ENCODE measurements at regions not wholly inside any gene's neighbourhood (a gene's known extent, or its start where the extent isn't known, plus 50 kb on each side); places are given as distances from the start of the nearest gene placed in this dataset.
"Not testable (repeated sequence)": the region's sequence is repeated elsewhere in the genome, so short reads cannot be mapped to it uniquely, and the experiment has no call there.

DNA sequence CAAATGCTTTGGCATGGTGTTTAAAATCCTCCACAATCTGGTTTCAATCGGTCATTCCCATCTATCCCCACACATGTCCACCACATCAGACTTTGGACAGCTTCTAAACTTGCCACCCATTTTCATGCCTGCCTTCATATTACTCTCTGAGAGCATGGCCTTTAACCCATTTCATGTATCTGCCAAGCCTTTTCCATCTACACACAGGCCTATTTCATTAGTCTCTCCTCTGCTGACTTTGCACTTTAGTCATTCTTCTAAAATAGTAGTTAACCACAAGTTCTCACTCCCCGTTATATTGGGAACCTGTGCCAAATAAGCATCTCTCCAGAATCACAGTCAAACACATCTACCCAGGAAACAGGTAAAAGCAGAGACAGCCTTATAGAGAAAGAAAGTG is 142.2 kb downstream of the MZT1 start:
- no peak for DNase-seq

DNA sequence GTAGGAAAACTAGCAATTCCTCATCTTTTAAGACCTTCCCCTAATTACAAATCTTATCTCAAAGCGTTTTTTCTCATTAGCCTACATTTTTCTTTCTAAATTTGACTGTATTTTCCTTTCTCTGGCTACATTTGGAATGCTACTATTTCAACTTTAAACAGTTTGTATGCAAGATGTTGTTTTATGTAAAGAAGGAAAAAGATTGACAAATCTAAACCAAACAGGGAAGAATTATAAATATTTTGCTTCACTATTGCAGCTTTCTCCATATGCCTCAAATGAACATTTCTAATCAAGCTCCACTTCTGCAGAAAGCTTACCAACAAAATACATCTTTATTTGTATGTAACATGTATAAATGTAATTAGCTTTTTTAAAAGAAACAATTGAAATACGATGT is 156.2 kb downstream of the MZT1 start:
- DNase-seq = no peak

DNA sequence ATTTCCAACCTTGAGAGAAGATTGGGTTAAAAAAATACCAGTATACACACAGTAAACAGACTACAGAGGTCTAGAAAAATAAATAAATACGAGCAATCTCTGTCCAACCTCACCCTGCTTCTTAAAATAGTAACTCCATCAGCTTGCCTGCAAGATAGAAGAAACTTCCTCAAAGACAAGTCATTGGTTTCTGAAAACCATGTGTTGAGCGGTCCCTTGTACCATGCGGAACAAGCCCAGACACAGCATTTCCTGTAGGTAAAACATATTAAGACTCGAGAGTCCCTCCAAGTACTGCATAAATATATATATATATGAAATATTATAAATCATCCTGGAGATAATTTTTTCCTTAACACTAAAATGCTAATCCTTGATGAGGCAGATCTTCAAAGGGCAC is 157.4 kb downstream of the MZT1 start:
- DNase-seq = no peak

DNA sequence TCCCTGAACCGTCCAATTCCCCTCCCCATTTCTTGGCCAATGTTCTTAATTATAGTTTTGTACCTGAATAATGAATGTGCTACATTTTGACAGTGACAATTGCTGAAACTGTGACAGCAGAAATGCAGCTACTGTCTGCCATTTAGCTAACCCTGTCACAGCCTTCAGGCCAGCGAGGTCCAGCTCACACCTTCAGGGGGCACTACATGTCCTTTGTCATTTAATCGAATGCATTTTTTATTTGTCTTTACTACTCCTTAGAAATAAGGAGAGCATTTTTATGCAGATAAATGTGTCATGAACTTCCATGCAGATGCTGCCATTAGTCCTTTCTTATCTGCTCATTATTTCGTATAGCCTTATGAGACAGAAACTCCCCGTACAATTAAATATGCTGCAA is 159.9 kb downstream of the MZT1 start:
- no peak for DNase-seq

DNA sequence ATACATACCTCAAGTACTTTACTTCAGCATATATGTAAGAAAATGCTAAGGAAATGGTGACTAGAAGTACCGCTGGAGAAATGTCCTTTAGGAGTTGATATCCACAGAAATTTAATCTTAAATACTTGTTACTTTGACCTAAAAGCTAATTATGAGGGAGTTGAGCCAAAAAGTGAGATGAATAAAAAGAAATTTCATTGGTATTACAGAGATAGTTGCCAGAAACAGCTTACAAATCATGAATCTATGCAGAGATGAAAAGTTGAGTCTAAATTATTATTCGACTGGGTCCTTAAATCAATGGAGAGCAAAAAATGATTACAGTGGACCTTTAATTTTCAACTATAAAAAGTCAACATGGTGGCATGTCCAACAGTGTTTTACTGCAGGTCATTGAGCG is 160.9 kb downstream of the MZT1 start:
- DNase-seq = no peak

DNA sequence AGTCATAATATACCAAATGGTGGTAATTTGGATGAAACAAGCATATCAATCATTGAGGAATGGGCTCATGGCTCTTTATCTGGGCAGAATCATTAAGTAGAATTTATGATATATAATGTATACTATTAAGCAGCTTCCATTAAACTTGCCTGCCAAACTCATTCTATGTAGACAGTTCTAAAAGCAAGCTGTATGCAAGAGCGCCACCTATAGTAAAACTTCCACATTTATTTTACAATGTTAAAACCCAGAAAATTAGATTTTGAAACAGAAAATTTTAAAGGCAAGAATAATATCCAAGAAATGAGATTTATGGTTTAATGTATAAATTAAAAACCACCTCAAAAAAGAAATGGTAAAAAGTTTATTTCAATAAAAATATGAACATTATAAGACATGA is 161.5 kb downstream of the MZT1 start:
- DNase-seq = peak; percentile 24

DNA sequence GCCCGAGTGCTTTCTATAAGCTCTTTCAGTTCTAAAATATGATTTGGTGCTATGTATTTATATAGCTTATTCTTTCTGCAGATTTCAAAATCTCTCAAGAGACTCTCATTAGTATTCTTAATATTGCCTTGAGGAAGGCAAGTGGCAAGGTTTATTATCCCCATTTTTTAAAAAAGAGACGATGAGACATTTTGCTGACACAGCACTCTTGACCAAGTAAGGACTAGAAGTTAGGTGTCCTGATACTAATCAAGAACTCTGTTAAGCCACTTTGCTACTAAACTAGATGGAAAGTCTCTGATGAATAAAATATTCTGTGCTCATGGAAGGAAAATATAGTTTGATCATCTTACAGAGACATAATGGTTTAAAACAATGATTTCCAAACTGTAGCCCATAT is 164.7 kb downstream of the MZT1 start:
- no peak for DNase-seq

DNA sequence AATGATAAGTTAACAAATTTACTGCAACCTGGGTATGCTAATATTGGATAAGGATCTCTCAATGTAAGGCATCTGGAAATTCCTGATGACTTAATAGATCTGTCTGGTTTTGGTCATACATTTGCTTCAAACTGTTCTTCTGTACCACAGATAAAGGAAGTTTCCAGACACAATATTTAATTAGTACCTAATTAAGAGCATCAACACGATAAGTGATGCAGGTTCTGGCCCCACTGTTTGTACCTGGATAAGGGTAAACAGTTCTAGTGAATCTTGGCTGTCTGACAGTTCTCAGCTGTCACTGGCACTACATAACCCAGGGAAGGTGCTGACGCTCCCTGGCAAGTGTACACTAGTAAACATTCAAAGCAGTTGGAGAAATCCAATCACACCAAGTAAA is 165.6 kb downstream of the MZT1 start:
- no peak for DNase-seq

DNA sequence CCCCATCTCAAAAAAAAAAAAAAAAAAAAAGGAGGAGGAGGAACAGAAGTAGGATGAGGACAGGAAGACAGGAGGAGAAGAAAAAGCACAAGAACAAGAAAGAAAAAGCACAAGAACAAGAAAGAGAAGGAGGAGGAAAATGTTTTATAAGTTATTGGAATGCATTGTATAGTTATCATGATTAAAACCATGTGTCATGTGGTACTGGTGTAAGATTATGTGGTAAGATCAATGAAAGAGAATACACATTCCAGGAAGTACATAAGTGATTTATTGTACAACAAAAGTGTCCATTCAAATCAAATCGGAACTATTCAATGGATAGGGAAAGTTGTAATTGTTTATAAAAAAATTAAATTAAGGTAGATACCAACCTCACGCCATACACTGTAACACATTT is 167.7 kb downstream of the MZT1 start:
- no peak for DNase-seq

DNA sequence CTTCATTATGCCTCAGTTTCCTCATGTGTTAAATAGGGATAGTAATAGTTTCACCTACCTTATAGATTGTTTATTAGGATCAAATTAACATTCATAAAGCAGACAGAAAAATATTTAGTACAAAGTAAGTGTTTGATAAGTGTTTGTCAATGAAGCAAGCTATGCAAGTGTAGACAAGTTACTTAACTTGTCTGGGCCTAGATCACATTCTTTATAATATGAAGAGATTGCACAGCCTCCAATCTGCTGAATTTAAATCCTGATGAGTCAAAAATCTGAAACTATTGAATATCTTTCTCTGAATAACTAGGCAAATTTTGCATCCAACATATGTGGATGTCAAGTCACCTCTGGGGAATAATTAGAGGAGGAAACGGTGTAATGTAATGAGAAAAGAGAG is 170.5 kb downstream of the MZT1 start:
- no peak for DNase-seq

DNA sequence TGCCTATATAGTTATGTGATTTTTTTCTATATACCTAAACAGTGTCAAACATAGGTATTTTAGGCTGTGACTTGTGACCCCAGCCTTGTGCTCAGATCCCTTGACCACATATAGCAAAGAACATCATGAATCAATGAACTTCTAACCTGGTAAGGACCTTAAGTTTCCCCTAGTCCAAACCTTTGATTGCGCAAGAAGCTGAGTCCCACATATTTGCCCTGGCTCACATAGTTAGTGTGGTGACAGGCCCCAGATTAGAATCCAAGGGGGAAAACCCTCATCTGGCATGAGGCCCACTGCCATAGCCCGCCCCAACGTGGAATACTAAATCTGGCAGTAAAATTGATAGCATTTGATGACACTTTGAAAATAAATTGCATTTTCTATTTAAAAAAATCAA is 171.8 kb downstream of the MZT1 start:
- DNase-seq = no peak

DNA sequence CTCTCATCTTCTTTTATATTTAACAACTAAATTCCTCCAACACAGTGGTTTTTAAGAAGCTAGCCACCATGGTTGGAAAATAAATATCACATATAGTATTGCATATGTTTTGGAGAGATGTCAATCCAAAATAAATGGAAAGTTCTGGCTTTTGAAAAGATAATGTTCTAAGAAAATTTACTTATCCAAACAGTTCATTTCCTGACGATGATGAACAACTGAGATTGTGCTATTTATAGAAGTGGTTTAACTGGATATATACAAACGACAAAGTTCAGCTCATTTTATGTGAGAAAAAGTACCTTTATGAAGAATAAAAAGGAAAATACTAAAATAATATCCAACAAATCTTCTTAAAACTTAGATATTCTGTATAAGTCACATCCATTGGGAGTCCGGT is 174.7 kb downstream of the MZT1 start:
- DNase-seq = no peak

DNA sequence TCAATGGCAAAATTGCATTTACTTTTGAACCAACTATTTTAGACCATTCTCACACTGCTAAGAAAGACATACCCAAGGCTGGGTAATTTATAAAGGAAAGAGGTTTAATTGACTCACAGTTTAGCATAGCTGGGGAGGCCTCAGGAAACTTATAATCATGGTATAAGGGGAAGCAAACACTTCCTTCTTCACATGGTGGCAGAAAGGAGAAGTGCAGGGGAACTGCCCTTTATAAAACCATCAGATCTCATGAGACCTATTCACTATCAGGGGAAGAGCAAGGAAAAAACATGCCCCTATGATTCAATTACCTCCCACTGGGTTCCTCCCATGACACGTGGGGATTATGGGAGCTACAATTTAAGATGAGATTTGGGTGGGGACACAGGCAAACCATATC is 181.5 kb downstream of the MZT1 start:
- not testable (repeated sequence) for DNase-seq

DNA sequence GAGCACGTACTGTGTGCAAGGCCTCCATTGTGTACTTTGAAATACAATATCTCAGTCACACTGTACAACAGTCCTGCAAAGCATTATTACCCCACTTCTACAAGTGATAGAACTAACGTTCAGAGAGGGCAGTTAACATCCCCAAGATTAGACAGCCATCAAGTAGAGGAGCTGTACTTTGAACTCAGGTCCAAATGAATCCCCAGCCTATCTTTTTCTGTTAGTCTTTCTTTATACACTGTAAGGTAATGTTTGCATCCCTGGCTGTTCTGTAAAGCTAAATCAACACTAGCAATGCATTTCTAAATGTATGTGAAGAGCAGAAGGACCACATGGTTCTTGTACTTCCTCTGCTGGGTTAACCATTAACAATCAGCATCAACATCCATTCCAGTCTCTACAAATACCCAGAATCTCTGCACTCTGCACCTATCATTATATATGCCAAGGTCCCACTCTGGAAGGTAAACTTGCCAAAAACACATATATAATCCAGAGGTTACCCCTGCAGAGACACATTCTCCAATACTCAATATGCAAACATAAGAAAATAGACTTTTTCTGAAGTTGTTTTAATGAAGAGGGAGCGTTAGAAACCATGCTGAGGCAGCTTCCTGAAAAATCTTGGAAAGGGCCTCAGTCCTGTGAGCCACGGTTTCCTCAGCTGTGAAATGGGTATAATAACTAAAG is 182.3 kb downstream of the MZT1 start:
- no peak for DNase-seq

DNA sequence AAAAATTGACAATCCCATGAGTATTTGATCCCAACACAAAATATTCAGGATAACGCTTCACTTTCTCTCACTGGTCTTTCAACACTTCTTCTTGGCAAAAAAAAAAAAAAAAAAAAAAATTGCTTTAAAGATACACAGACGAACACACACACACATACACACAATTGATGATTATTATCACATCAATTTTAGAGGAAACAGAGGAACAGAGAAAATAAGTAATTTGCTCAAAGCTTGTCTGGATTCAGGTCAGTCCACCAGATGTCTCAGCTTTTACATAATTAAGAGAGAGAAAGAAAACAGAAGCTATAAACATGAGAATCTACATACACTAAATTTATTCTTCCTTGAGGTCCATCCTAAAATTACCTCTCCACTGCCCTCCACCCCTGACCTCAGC is 183.4 kb downstream of the MZT1 start:
- DNase-seq = no peak

DNA sequence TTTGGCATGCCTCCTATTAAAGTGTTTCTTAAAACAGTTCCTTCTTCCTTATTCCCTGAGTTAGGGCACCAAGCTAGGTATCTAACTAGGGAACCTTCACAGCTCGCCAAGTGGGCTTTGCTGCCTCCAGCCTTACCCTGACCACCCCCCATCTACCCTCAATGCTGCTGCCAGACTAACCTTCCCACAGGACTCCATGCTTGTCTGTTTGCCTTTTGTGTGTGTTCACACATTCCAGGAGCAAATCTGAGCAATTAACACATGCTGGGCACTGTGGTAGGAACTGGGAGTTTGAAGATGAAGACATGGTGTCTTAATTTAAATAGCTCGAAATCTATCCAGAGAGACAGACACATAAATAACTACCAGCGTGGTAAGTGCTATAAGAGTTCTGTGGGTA is 185.2 kb downstream of the MZT1 start:
- no peak for DNase-seq

DNA sequence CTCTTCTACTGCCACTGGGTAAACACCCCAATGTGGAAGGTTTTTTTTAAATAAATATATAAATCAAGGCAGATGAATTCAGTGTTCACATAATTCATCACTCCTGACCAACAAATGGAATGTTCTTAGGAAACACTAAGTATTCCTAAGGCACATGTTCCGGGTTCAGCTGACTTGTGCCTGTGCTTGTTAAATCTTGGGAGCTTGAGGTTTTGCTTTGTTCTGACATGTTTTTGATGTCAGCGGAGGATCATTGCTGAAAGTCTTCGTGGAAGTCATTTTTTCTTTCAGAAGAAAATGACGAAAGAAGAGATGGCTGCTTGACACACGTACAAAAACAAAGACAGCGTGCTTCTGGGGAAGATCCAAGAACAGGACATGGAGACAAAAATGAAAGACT is 185.8 kb downstream of the MZT1 start:
- DNase-seq = no peak

DNA sequence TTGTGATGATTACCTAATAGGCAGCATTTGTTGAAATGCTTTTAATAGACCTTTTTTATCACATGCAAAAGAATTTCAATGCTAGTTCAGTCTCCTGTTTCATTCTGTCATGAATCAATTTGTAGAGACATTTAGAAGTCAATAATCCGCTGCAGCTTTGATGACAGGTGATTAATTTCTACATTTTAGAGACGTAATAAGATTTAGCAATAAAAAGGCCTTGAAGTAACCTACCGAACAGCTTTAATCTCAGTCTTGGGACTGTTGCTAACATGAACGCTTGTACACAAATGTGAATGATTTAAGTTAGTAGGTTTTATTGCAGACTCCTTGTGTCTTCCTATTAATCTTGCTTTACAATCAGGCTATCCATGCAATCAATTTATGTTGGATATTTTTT is 186.5 kb downstream of the MZT1 start:
- no peak for DNase-seq

DNA sequence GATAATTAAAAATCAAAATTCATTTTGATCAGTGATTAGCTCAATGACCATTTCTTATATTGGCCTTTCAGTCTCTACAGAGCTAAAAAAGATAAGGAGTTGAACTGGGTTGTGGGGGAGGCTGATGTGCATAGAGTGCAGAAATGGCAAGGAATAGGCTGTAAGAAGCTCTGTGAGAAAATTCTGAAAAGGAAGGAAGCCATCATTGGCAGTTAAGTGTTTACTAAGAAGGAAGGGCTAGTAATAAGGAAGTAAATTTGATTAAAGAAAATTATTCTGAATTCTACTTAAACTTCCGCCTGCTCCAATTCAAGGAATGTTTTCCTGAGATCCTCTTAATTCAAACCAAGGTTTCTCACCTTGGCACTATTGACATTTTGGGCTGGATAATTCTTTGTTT is 187.5 kb downstream of the MZT1 start:
- DNase-seq = no peak

DNA sequence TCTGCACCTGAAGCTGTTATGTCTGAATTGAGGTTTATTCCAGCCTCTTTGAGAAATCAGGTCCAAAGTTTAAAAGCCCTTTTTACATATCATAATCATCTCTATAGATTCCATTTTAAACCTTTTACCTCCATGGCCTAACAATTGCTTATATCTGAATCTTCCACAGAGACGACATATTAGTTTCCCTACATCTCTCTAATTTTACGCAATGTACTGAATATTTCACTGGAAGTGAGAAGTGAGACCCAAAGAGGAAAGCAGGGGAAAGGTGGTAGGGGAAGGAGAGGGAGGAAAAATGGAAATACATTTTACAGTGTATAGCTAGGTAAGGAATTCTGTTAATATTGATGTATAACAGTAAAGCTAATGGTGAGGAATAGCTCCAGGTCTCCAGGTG is 189.6 kb downstream of the MZT1 start:
- no peak for DNase-seq

DNA sequence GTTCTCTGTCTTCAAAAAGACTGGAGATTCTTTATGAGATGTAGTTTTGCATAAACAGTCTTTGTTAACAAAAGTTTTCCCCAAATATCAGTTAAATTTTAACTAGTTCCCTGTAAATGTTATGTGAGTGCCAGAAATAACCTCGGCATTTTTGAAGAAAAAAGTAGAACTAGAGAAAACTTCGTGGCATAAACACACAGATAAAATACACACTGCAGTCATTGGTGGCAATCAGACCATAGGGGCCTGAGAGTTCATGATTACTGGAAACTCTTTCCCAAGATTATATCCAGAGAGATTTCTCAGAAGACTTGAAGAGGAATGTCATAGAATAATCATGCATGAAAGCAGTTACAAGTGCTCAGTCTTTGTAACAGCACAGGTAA is 190.0 kb downstream of the MZT1 start:
- no peak for DNase-seq

DNA sequence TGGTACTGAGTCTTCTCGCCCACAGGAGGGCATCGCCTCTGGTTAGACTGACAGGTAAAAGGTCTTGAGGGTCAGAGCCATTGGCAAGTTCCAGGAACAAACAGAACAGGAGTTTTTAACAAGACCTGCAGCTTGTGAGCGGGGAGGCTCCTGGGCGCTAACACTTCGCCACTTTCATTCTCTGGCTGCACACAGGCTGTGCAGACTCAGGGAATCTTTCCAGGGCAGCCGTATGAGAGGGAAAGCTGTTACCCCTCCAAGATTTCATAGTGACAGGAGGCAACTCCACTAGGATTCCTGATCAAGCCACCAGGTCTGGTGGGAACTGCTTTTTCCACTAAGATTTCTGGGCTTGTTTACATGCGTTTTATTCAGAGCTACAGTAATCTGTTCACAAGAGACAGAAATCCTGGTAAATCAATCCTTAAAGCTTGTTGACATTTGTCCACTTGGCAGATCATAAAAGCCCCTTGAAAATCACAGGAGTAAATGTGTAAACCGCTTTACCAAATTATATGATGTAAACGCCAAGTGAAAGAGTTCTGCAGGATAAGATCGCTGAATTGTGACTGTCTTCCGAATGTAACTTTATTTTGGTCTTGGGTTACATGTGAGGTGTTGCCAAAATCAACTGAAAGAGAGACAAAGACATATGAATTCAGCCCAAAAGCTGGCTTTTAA is 190.6 kb downstream of the MZT1 start:
- no peak for DNase-seq

DNA sequence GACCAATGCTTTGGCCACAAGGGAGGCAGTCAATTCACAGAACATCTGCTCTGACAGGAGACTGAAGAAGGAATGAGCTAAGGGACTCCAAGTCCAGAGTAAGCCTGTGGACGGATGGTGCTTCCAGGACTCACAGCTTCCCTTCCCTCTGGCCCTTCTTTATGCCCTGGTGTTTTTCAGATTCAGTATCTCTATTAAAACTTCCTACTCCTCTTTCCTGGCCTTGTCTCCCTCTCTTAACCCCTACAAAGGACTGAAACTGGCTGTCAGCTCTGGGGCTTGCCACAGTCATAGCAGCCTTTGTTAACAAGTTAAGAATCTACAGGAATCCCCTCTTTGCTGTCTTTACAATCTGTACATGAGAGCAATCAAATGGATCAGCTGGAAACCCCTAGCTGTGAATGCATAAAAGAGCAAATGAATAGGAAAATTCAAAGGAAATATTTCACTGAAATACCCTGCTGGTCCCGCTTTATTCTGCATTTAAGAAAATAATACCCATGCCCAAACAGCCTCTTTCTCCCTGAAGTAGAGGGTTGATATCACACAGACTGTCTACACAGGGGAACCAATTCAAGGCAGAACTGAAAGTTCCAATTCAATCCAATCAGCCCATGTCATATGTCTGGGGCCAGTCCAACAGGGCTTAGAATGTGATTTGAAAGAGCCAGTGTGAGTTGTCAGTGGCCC is 192.3 kb downstream of the MZT1 start:
- no peak for DNase-seq

DNA sequence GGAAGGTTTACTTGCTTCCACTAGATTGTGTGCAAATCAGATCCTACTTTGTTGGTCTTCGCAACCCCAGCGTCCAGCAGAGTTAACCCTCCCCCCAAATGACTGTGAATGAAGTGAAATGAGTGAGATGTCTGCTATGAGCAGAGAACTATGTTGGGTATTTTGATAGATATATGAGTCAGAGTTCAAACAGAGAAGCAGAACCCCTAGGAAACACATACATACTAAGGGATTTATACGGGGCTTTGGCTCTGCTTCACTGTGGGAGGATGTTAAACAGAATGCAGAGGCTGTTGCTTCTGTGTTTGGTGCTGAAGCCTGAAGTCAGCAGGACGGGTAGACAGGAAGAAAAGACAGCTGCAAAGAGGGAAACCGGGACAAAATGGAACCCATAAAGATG is 197.0 kb downstream of the MZT1 start:
- no peak for DNase-seq

DNA sequence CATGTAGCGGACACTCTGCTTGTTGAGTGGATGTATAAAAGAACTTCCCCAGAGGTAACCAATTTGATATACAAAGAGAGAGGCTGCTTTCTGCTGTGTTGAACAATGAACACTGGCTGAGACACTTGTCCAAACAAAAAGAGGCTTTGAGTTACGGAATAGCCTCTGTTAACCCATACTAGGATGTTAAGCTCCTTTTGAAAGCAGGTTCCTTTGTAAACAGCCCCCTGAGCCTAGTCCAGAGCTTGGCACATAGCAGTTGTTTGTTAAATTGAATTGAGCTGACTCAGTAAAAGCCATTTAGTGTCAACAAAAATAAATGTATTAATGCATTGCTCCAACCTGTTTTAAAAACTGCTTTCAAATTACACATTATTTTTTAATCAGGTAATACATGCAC is 200.1 kb downstream of the MZT1 start:
- no peak for DNase-seq
